Neural cell (in vitro differentiated cells): ENCODE measurements at regions not wholly inside any gene's neighbourhood (a gene's known extent, or its start where the extent isn't known, plus 50 kb on each side); places are given as distances from the start of the nearest gene placed in this dataset.

Experiments used
- EP300 ChIP-seq: fragments of 450-650 bp; conservative IDR thresholded peaks from 2 replicates; pipeline ENCODE4 v1.6.1; 2014; ENCODE audit warnings: antibody characterized with exemption, mild to moderate bottlenecking, moderate library complexity; ENCODE audit not compliant: poor library complexity, severe bottlenecking
- MXI1 ChIP-seq: fragments of 450-650 bp; conservative IDR thresholded peaks from 2 replicates; pipeline ENCODE4 v1.6.1; 2014; ENCODE audit warnings: antibody characterized with exemption, mild to moderate bottlenecking; ENCODE audit not compliant: poor library complexity, severe bottlenecking
- POLR2AphosphoS5 ChIP-seq: IDR thresholded peaks from 2 replicates; pipeline ENCODE4 v1.6.1; 2012
- TF ChIP-seq, protein P1 (sequence below): fragments of 450-650 bp; IDR thresholded peaks from 2 replicates; pipeline ENCODE4 v1.5.1; 2014; ENCODE audit warnings: antibody characterized with exemption, mild to moderate bottlenecking, moderate library complexity; ENCODE audit not compliant: poor library complexity, severe bottlenecking
- TF ChIP-seq, protein P2 (sequence below): IDR thresholded peaks from 2 replicates; pipeline ENCODE4 v1.6.1; 2012; ENCODE audit warnings: borderline replicate concordance

DNA sequence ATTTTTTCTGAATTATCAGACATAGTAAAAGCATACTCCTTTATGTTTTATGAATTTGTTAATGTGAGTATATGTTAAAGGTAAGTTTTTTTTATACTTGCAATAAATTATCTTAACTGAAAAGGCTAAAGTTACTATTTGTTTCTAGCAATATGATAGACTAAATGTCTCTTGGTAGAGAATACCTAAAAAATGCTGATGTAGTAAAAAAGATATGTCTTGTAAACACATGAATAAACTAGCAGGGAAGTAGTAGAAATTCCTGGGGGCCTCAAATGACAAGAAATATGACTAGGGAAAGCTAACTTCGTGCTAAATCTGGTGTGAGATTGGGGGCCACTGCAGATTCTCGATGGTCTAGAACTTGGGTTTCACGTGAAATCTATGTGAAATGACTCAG lies 188.1 kb upstream of the CACNA1E start:
- TF ChIP-seq, protein P1, sequence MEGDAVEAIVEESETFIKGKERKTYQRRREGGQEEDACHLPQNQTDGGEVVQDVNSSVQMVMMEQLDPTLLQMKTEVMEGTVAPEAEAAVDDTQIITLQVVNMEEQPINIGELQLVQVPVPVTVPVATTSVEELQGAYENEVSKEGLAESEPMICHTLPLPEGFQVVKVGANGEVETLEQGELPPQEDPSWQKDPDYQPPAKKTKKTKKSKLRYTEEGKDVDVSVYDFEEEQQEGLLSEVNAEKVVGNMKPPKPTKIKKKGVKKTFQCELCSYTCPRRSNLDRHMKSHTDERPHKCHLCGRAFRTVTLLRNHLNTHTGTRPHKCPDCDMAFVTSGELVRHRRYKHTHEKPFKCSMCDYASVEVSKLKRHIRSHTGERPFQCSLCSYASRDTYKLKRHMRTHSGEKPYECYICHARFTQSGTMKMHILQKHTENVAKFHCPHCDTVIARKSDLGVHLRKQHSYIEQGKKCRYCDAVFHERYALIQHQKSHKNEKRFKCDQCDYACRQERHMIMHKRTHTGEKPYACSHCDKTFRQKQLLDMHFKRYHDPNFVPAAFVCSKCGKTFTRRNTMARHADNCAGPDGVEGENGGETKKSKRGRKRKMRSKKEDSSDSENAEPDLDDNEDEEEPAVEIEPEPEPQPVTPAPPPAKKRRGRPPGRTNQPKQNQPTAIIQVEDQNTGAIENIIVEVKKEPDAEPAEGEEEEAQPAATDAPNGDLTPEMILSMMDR = no peak
- TF ChIP-seq EP300 (no peak), MXI1 (no peak), POLR2AphosphoS5 (no peak)
- TF ChIP-seq, protein P2, sequence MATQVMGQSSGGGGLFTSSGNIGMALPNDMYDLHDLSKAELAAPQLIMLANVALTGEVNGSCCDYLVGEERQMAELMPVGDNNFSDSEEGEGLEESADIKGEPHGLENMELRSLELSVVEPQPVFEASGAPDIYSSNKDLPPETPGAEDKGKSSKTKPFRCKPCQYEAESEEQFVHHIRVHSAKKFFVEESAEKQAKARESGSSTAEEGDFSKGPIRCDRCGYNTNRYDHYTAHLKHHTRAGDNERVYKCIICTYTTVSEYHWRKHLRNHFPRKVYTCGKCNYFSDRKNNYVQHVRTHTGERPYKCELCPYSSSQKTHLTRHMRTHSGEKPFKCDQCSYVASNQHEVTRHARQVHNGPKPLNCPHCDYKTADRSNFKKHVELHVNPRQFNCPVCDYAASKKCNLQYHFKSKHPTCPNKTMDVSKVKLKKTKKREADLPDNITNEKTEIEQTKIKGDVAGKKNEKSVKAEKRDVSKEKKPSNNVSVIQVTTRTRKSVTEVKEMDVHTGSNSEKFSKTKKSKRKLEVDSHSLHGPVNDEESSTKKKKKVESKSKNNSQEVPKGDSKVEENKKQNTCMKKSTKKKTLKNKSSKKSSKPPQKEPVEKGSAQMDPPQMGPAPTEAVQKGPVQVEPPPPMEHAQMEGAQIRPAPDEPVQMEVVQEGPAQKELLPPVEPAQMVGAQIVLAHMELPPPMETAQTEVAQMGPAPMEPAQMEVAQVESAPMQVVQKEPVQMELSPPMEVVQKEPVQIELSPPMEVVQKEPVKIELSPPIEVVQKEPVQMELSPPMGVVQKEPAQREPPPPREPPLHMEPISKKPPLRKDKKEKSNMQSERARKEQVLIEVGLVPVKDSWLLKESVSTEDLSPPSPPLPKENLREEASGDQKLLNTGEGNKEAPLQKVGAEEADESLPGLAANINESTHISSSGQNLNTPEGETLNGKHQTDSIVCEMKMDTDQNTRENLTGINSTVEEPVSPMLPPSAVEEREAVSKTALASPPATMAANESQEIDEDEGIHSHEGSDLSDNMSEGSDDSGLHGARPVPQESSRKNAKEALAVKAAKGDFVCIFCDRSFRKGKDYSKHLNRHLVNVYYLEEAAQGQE = no peak
